ENCODE measurements at regions not wholly inside any gene's neighbourhood (a gene's known extent, or its start where the extent isn't known, plus 50 kb on each side); places are given as distances from the start of the nearest gene placed in this dataset.

DNA sequence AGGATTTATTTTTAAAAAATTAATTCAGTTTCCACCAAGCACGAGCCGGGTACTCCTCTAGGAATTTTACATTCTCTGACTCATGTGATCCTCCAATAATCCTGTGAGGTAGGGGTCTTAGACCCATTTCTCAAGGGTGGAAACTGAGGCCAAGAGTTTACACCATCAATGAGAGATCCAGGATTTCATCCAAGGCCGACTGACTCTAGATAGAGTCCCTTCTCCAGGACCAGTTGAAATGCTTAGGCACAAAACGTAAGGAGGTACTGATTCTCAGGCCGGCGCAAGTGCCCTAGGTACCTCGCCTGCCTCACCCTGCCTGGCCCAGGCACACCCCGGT, 95.7 kb upstream of the DUSP5 start:
- H3K4me3 ChIP-seq (ENCODE audit: low read depth in 1 of 3, low read length in 3 of 3) = no peak overlapping the region
- 98% methylated on average over 8 of the region's 8 CpGs for WGBS
- no peaks in the 10 kb centered on the region for H3K9me3 ChIP-seq (ENCODE audit: control insufficient read depth in 4 of 4, low read length in 3 of 4)
- H3K4me1 ChIP-seq (ENCODE audit: control insufficient read depth in 4 of 4, insufficient read depth in 4 of 4, low read length in 3 of 4) = peaks cover 0 to 2% (median 0%) of the 10 kb centered on the region in 4 donors
- no peak overlapping the region for H3K27ac ChIP-seq (ENCODE audit: low read depth in 1 of 2, low read length in 2 of 2)
- TF ChIP-seq RXRA (IDR thresholded peaks at IDR 0.05) = no peak
- TF ChIP-seq HNF4G (IDR thresholded peaks at IDR 0.05) = no peak
- no peak for TF ChIP-seq HNF4A (conservative IDR thresholded peaks at IDR 0.05)
- TF ChIP-seq, protein P1, sequence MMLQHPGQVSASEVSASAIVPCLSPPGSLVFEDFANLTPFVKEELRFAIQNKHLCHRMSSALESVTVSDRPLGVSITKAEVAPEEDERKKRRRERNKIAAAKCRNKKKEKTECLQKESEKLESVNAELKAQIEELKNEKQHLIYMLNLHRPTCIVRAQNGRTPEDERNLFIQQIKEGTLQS (IDR thresholded peaks at IDR 0.05) = no peak
- no peak for TF ChIP-seq FOXA1 (IDR thresholded peaks at IDR 0.05)
- no peak for TF ChIP-seq RAD21 (IDR thresholded peaks at IDR 0.05)
- TF ChIP-seq EGR1 (IDR thresholded peaks at IDR 0.05; ENCODE audit: low read depth in 2 of 2) = no peak
- no peak for TF ChIP-seq ZBTB33 (IDR thresholded peaks at IDR 0.05)
- no peak for TF ChIP-seq YY1 (IDR thresholded peaks at IDR 0.05)
- TF ChIP-seq NR2F2 (IDR thresholded peaks at IDR 0.05) = no peak
- no peak for DNase-seq (ENCODE audit: low spot score)
- no peak overlapping the region for H3K9ac ChIP-seq (ENCODE audit: low read depth in 1 of 2, low read length in 2 of 2)
- H3K36me3 ChIP-seq (ENCODE audit: control insufficient read depth in 4 of 4, insufficient read depth in 3 of 4, low read depth in 1 of 4, low read length in 3 of 4) = no peaks in the 10 kb centered on the region
- H3K27me3 ChIP-seq (ENCODE audit: control insufficient read depth in 4 of 4, insufficient read depth in 4 of 4, low read length in 3 of 4) = no peaks in the 10 kb centered on the region

GRCh38 chr10:110403593-110403992, 94.1 kb upstream of the DUSP5 start:
- WGBS = 93% methylated on average over 9 of the region's 9 CpGs

More at GRCh38 chr10:110403593-110403992, 94.1 kb upstream of the DUSP5 start:
- Histone ChIP-seq H3K4me3 (ENCODE audit: low read depth in 1 of 3, low read length in 3 of 3) (no peak overlapping the region), H3K4me1 (ENCODE audit: control insufficient read depth in 4 of 4, insufficient read depth in 4 of 4, low read length in 3 of 4) (peaks cover 0 to 2% (median 0%) of the 10 kb centered on the region in 4 donors), H3K27ac (ENCODE audit: low read depth in 1 of 2, low read length in 2 of 2) (no peak overlapping the region), H3K9me3 (ENCODE audit: control insufficient read depth in 4 of 4, low read length in 3 of 4) (no peaks in the 10 kb centered on the region), H3K27me3 (ENCODE audit: control insufficient read depth in 4 of 4, insufficient read depth in 4 of 4, low read length in 3 of 4) (no peaks in the 10 kb centered on the region), H3K36me3 (ENCODE audit: control insufficient read depth in 4 of 4, insufficient read depth in 3 of 4, low read depth in 1 of 4, low read length in 3 of 4) (no peaks in the 10 kb centered on the region), H3K9ac (ENCODE audit: low read depth in 1 of 2, low read length in 2 of 2) (no peak overlapping the region)
- no peak for DNase-seq (ENCODE audit: low spot score)
- no peak for TF ChIP-seq RXRA (IDR thresholded peaks at IDR 0.05)
- no peak for TF ChIP-seq TAF1 (conservative IDR thresholded peaks at IDR 0.05)
- TF ChIP-seq NR2F2 (IDR thresholded peaks at IDR 0.05) = no peak
- no peak for TF ChIP-seq ZBTB33 (IDR thresholded peaks at IDR 0.05)
- TF ChIP-seq SP1 (IDR thresholded peaks at IDR 0.05) = no peak
- TF ChIP-seq, protein P1 (IDR thresholded peaks at IDR 0.05) = no peak
- no peak for TF ChIP-seq MAX (IDR thresholded peaks at IDR 0.05)
- no peak for TF ChIP-seq EGR1 (IDR thresholded peaks at IDR 0.05; ENCODE audit: low read depth in 2 of 2)
- no peak for TF ChIP-seq HNF4A (conservative IDR thresholded peaks at IDR 0.05)
- TF ChIP-seq FOXA1 (IDR thresholded peaks at IDR 0.05) = no peak
- TF ChIP-seq, protein P2, sequence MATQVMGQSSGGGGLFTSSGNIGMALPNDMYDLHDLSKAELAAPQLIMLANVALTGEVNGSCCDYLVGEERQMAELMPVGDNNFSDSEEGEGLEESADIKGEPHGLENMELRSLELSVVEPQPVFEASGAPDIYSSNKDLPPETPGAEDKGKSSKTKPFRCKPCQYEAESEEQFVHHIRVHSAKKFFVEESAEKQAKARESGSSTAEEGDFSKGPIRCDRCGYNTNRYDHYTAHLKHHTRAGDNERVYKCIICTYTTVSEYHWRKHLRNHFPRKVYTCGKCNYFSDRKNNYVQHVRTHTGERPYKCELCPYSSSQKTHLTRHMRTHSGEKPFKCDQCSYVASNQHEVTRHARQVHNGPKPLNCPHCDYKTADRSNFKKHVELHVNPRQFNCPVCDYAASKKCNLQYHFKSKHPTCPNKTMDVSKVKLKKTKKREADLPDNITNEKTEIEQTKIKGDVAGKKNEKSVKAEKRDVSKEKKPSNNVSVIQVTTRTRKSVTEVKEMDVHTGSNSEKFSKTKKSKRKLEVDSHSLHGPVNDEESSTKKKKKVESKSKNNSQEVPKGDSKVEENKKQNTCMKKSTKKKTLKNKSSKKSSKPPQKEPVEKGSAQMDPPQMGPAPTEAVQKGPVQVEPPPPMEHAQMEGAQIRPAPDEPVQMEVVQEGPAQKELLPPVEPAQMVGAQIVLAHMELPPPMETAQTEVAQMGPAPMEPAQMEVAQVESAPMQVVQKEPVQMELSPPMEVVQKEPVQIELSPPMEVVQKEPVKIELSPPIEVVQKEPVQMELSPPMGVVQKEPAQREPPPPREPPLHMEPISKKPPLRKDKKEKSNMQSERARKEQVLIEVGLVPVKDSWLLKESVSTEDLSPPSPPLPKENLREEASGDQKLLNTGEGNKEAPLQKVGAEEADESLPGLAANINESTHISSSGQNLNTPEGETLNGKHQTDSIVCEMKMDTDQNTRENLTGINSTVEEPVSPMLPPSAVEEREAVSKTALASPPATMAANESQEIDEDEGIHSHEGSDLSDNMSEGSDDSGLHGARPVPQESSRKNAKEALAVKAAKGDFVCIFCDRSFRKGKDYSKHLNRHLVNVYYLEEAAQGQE (IDR thresholded peaks at IDR 0.05) = no peak
- no peak for TF ChIP-seq JUND (IDR thresholded peaks at IDR 0.05)
- TF ChIP-seq, protein P3, sequence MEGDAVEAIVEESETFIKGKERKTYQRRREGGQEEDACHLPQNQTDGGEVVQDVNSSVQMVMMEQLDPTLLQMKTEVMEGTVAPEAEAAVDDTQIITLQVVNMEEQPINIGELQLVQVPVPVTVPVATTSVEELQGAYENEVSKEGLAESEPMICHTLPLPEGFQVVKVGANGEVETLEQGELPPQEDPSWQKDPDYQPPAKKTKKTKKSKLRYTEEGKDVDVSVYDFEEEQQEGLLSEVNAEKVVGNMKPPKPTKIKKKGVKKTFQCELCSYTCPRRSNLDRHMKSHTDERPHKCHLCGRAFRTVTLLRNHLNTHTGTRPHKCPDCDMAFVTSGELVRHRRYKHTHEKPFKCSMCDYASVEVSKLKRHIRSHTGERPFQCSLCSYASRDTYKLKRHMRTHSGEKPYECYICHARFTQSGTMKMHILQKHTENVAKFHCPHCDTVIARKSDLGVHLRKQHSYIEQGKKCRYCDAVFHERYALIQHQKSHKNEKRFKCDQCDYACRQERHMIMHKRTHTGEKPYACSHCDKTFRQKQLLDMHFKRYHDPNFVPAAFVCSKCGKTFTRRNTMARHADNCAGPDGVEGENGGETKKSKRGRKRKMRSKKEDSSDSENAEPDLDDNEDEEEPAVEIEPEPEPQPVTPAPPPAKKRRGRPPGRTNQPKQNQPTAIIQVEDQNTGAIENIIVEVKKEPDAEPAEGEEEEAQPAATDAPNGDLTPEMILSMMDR (IDR thresholded peaks at IDR 0.05; ENCODE audit: low read depth, low read length, missing input control) = no peak
- TF ChIP-seq RAD21 (IDR thresholded peaks at IDR 0.05) = no peak
- TF ChIP-seq YY1 (IDR thresholded peaks at IDR 0.05) = no peak
- no peak for TF ChIP-seq HNF4G (IDR thresholded peaks at IDR 0.05)
- TF ChIP-seq FOXA2 (IDR thresholded peaks at IDR 0.05) = no peak
- no peak for TF ChIP-seq GABPA (IDR thresholded peaks at IDR 0.05 in 1 of 2, conservative IDR thresholded peaks at IDR 0.05 in 1 of 2)

Measured in liver (tissue), 8 donors.